Astrocyte (in vitro differentiated cells and primary cell): ENCODE measurements at regions not wholly inside any gene's neighbourhood (a gene's known extent, or its start where the extent isn't known, plus 50 kb on each side); places are given as distances from the start of the nearest gene placed in this dataset.

Experiments used
- DNase-seq: peaks from one replicate; pipeline ENCODE4 v3.0.0-alpha.2; 2010; ENCODE audit warnings: low read depth
- FAIRE-seq: peaks from 2 replicates; lab custom pipeline; 2011; peaks lifted over from hg19 to GRCh38; lab: Jason Lieb, UNC
- H2AFZ ChIP-seq: 2 replicates; pipeline ENCODE4 v1.6.0; 2012; ENCODE audit warnings: low read depth, low read length, inconsistent platforms
- H3K27ac ChIP-seq: 2 replicates; pipeline ENCODE4 v1.5.1; 2011; ENCODE audit warnings: low read depth, low read length, inconsistent platforms
- H3K27me3 ChIP-seq: 2 replicates; pipeline ENCODE4 v1.6.0; 2011; ENCODE audit warnings: low read length, inconsistent platforms; ENCODE audit not compliant: insufficient read depth
- H3K36me3 ChIP-seq: 2 replicates; pipeline ENCODE4 v1.5.1; 2011; ENCODE audit warnings: low read length, inconsistent platforms; ENCODE audit not compliant: insufficient read depth
- H3K4me1 ChIP-seq: 2 replicates; pipeline ENCODE4 v1.5.1; 2011; ENCODE audit warnings: low read length, inconsistent platforms; ENCODE audit not compliant: insufficient read depth
- H3K4me2 ChIP-seq: 2 replicates; pipeline ENCODE4 v1.6.0; 2012; ENCODE audit warnings: low read length, inconsistent platforms
- H3K4me3 ChIP-seq: 2 replicates; pipeline ENCODE4 v1.5.1; 2011; ENCODE audit warnings: low read depth, mild to moderate bottlenecking, low read length, inconsistent platforms; ENCODE audit not compliant: insufficient read depth
- H3K79me2 ChIP-seq: 2 replicates; pipeline ENCODE4 v1.6.0; 2012; ENCODE audit warnings: mild to moderate bottlenecking, low read length, inconsistent platforms; ENCODE audit not compliant: insufficient read depth
- H3K9ac ChIP-seq: 2 replicates; pipeline ENCODE4 v1.6.0; 2012; ENCODE audit warnings: mild to moderate bottlenecking, low read length, inconsistent platforms
- H3K9me3 ChIP-seq: 2 replicates; pipeline ENCODE4 v1.5.1; 2012; ENCODE audit warnings: low read depth, mild to moderate bottlenecking, low read length, inconsistent platforms; ENCODE audit not compliant: insufficient read depth
- H4K20me1 ChIP-seq: 2 replicates; pipeline ENCODE4 v1.6.0; 2012; ENCODE audit warnings: low read length, inconsistent platforms; ENCODE audit not compliant: insufficient read depth
- H3K27ac Mint-ChIP-seq: one replicate; pipeline ENCODE4 v1.8.0; 2021; ENCODE audit warnings: mild to moderate bottlenecking, mixed read lengths; ENCODE audit not compliant: unreplicated experiment
- H3K27me3 Mint-ChIP-seq: one replicate; pipeline ENCODE4 v1.8.0; 2021; ENCODE audit warnings: low read depth, mixed read lengths; ENCODE audit not compliant: unreplicated experiment
- H3K36me3 Mint-ChIP-seq: one replicate; pipeline ENCODE4 v1.8.0; 2021; ENCODE audit warnings: low read depth, mixed read lengths; ENCODE audit not compliant: unreplicated experiment
- H3K4me1 Mint-ChIP-seq: one replicate; pipeline ENCODE4 v1.8.0; 2021; ENCODE audit warnings: low read depth, mixed read lengths; ENCODE audit not compliant: unreplicated experiment
- H3K4me3 Mint-ChIP-seq: one replicate; pipeline ENCODE4 v1.8.0; 2021; ENCODE audit warnings: mild to moderate bottlenecking, moderate library complexity, mixed read lengths; ENCODE audit not compliant: unreplicated experiment
- H3K9me3 Mint-ChIP-seq: one replicate; pipeline ENCODE4 v1.8.0; 2021; ENCODE audit warnings: mild to moderate bottlenecking, mixed read lengths; ENCODE audit not compliant: unreplicated experiment
- EZH2 ChIP-seq: IDR thresholded peaks from 2 replicates; pipeline ENCODE4 v1.6.1; 2012; ENCODE audit warnings: mild to moderate bottlenecking, low read length, inconsistent platforms; ENCODE audit not compliant: insufficient read depth
- TF ChIP-seq, protein P1 (sequence below): IDR thresholded peaks from 2 replicates; pipeline ENCODE4 v1.5.1; 2011; ENCODE audit warnings: low read depth, mild to moderate bottlenecking, inconsistent platforms, low read length, moderate library complexity; ENCODE audit not compliant: insufficient read depth

DNA sequence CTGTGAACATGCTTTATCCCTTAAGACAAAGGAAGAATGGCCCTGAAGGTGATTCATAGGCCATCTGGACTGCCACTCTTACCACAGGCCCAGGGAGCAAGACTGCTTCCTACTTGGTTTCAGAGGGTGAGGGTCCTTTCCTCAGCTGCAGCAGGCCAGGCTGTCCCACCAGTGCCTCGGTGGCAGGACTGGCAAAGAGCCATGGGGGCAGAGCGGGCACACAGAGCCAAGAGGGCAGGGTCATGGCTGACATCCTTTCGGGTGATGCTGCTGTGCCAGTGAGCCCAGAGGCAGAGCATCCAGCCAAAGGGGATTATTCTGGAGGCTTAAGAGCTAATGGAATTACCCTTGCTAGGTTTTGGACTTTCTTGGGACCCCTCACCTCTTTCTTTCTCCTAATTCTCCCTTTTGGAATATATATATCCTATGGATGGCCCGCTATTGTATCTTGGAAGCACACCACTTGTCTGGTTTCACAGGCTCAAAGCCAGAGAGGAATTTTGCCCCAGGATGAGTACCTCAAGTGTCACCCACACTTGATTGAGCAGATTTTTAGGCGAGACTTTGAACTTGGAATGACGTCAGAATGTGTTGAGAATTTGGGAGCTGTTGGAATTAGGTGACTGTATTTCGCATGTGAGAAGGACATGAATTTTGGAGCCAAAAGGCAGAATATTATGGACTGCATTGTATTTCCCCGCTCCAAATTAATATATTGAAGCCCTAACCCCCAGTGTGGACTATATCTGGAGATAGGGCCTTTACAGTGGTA lies 180.6 kb downstream of the BARX1 start:
- Mint-ChIP-seq H3K27ac (no peak overlapping the region), H3K36me3 (no peaks in the 10 kb centered on the region), H3K4me1 (no peaks in the 10 kb centered on the region), H3K27me3 (no peaks in the 10 kb centered on the region), H3K9me3 (peaks cover 7% of the 10 kb centered on the region), H3K4me3 (no peak overlapping the region)
- FAIRE-seq, result no peak
- no peaks in the 10 kb centered on the region for H3K36me3 ChIP-seq
- no peaks in the 10 kb centered on the region for H3K4me1 ChIP-seq
- H3K4me2 ChIP-seq, result no peak overlapping the region
- H3K4me3 ChIP-seq, result no peak overlapping the region
- no peaks in the 10 kb centered on the region for H3K27me3 ChIP-seq
- no peaks in the 10 kb centered on the region for H3K79me2 ChIP-seq
- H4K20me1 ChIP-seq, result no peaks in the 10 kb centered on the region
- H3K27ac ChIP-seq, result no peak overlapping the region
- TF ChIP-seq EZH2, result no peak
- DNase-seq, result no peak
- no peak overlapping the region for H2AFZ ChIP-seq
- H3K9me3 ChIP-seq, result no peaks in the 10 kb centered on the region
- H3K9ac ChIP-seq, result no peak overlapping the region

- no peak overlapping the region for H2AFZ ChIP-seq
- H3K9me3 Mint-ChIP-seq, result peaks cover 7% of the 10 kb centered on the region
- H3K36me3 ChIP-seq, result no peaks in the 10 kb centered on the region
- H3K27ac Mint-ChIP-seq, result no peak overlapping the region
- H3K4me1 ChIP-seq, result no peaks in the 10 kb centered on the region
- no peak overlapping the region for H3K9ac ChIP-seq
- DNase-seq, result no peak
- no peaks in the 10 kb centered on the region for H3K9me3 ChIP-seq
- H3K4me1 Mint-ChIP-seq, result no peaks in the 10 kb centered on the region
- no peak overlapping the region for H3K4me3 Mint-ChIP-seq
- no peaks in the 10 kb centered on the region for H3K79me2 ChIP-seq
- no peak overlapping the region for H3K4me3 ChIP-seq
- no peaks in the 10 kb centered on the region for H3K27me3 Mint-ChIP-seq
- TF ChIP-seq EZH2, result no peak
- TF ChIP-seq, protein P1, sequence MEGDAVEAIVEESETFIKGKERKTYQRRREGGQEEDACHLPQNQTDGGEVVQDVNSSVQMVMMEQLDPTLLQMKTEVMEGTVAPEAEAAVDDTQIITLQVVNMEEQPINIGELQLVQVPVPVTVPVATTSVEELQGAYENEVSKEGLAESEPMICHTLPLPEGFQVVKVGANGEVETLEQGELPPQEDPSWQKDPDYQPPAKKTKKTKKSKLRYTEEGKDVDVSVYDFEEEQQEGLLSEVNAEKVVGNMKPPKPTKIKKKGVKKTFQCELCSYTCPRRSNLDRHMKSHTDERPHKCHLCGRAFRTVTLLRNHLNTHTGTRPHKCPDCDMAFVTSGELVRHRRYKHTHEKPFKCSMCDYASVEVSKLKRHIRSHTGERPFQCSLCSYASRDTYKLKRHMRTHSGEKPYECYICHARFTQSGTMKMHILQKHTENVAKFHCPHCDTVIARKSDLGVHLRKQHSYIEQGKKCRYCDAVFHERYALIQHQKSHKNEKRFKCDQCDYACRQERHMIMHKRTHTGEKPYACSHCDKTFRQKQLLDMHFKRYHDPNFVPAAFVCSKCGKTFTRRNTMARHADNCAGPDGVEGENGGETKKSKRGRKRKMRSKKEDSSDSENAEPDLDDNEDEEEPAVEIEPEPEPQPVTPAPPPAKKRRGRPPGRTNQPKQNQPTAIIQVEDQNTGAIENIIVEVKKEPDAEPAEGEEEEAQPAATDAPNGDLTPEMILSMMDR, result no peak
- no peaks in the 10 kb centered on the region for H3K27me3 ChIP-seq
- H4K20me1 ChIP-seq, result no peaks in the 10 kb centered on the region
- no peak overlapping the region for H3K27ac ChIP-seq
- no peaks in the 10 kb centered on the region for H3K36me3 Mint-ChIP-seq
- FAIRE-seq, result no peak
- H3K4me2 ChIP-seq, result no peak overlapping the region
Measured at GRCh38 chr9:93771276-93771675, 183.9 kb downstream of the BARX1 start.

GRCh38 chr9:93761822-93762221 lies 185.4 kb downstream of the PHF2 start:
- Mint-ChIP-seq H3K27me3 (peaks cover 3% of the 10 kb centered on the region), H3K4me3 (no peak overlapping the region), H3K36me3 (no peaks in the 10 kb centered on the region), H3K27ac (no peak overlapping the region), H3K9me3 (peaks cover 5% of the 10 kb centered on the region), H3K4me1 (no peaks in the 10 kb centered on the region)
- Histone ChIP-seq H2AFZ (no peak overlapping the region), H3K9ac (no peak overlapping the region), H3K4me1 (no peaks in the 10 kb centered on the region), H3K27ac (no peak overlapping the region), H3K36me3 (no peaks in the 10 kb centered on the region), H3K79me2 (no peaks in the 10 kb centered on the region), H3K4me3 (no peak overlapping the region), H3K9me3 (peaks cover 3% of the 10 kb centered on the region), H4K20me1 (no peaks in the 10 kb centered on the region), H3K4me2 (no peak overlapping the region), H3K27me3 (no peaks in the 10 kb centered on the region)
- DNase-seq, result no peak
- TF ChIP-seq, protein P1, result no peak
- TF ChIP-seq EZH2, result no peak
- no peak for FAIRE-seq
